Right cardiac atrium (tissue), 5 donors: ENCODE measurements at regions not wholly inside any gene's neighbourhood (a gene's known extent, or its start where the extent isn't known, plus 50 kb on each side); places are given as distances from the start of the nearest gene placed in this dataset.

Experiments
- ATAC-seq, 2 donors: fragments of 200-7000 bp; cut with Tn5 transposase; one replicate each; pipeline versions ENCODE4 v1.8.0 to v1.9.1; 2020; ENCODE audit warnings: moderate library complexity in 2 of 2, mild to moderate bottlenecking in 1 of 2
- DNase-seq, 3 donors: peaks; one replicate each; pipeline ENCODE4 v3.0.0-alpha.2; 2020
- H3K27ac ChIP-seq: one replicate; pipeline ENCODE4 v1.5.1; 2013; ENCODE audit warnings: mild to moderate bottlenecking, low read length, control low read depth, moderate library complexity
- H3K27me3 ChIP-seq: one replicate; pipeline ENCODE4 v1.6.1; 2013; ENCODE audit not compliant: control insufficient read depth, insufficient read depth
- H3K4me1 ChIP-seq: one replicate; pipeline ENCODE4 v1.6.1; 2013; ENCODE audit warnings: low read length; ENCODE audit not compliant: control insufficient read depth, insufficient read depth
- H3K4me3 ChIP-seq: one replicate; pipeline ENCODE4 v1.5.1; 2013; ENCODE audit warnings: low read length, control low read depth
- H3K9me3 ChIP-seq: one replicate; pipeline ENCODE4 v1.6.1; 2013; ENCODE audit warnings: low read length; ENCODE audit not compliant: control insufficient read depth
- WGBS: extraction: QIAGEN DNeasy Blood & Tissue Kit; methylation state at CpG from one replicate; pipeline ENCODE4 v1.1.7; 2013; 5-methylcytosine and 5-hydroxymethylcytosine counted together
- intact Hi-C, 4 donors: fragments of 100-400 bp; cut with DNase I; formaldehyde crosslinking; loops; one replicate each; pipeline versions ENCODE4 v1.11.0 to v1.14.0; 2022 to 2023
- donor health status: healthy with polysubstance abuse.
- donor health status: DM: no; HTN: yes; CAD: no.
- donor health status: DM: no; HTN: no; CAD: no.
- donor health status: DM: no; HTN: yes; CAD: no; lungs with severe emphysema.
- donor health status: DM: yes; HTN: yes; CAD: no.

GRCh38 chr2:8265476-8266226 lies 416.2 kb upstream of the ID2 start:
- Histone ChIP-seq H3K27me3 (no peaks in the 10 kb centered on the region), H3K9me3 (no peaks in the 10 kb centered on the region), H3K4me1 (peaks cover 4% of the 10 kb centered on the region), H3K4me3 (no peak overlapping the region), H3K27ac (no peak overlapping the region)
- ATAC-seq, result no peak
- 83% methylated on average over 5 of the region's 5 CpGs for WGBS
- DNase-seq, result no peak
- intact Hi-C loops, result no loop called here

DNA sequence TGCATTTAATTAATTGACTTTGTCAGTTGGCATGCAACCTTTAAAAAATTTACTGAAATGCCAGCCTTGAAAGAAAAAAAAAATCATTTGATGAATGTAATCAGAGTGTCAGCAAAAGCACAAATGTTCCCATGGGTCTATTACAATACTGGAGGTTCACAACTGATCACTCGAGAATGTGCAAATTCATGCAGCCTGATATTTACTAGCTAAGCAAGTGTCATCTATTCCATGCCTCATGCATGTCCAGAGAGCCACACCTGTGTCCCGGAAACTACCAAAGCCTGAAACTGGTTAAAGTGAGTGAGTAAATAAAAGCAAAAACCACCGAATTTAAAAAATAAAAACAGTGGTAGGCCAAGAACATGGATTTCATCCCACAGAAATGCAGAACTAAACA lies 415.3 kb upstream of the ID2 start:
- WGBS, result 79% methylated on average over 3 of the region's 3 CpGs
- Histone ChIP-seq H3K4me1 (peaks cover 4% of the 10 kb centered on the region), H3K27ac (no peak overlapping the region), H3K9me3 (no peaks in the 10 kb centered on the region), H3K27me3 (no peaks in the 10 kb centered on the region), H3K4me3 (no peak overlapping the region)
- ATAC-seq (no peak), DNase-seq (no peak)
- intact Hi-C loops, result no loop called here

- peaks cover 4% of the 10 kb centered on the region for H3K4me1 ChIP-seq
- no peaks in the 10 kb centered on the region for H3K9me3 ChIP-seq
- ATAC-seq (peak in 1 of 2 donors; percentile 60), DNase-seq (no peak)
- intact Hi-C loops, result no loop called here
- H3K4me3 ChIP-seq, result no peak overlapping the region
- H3K27me3 ChIP-seq, result no peaks in the 10 kb centered on the region
- 92% methylated on average over 3 of the region's 3 CpGs for whole genome bisulfite sequencing
- no peak overlapping the region for H3K27ac ChIP-seq
Measured at GRCh38 chr2:8267048-8267447, 414.8 kb upstream of the ID2 start.

- 61% methylated on average over 3 of the region's 3 CpGs for WGBS
- Histone ChIP-seq H3K4me1 (peaks cover 4% of the 10 kb centered on the region), H3K9me3 (no peaks in the 10 kb centered on the region), H3K27me3 (no peaks in the 10 kb centered on the region), H3K4me3 (no peak overlapping the region), H3K27ac (no peak overlapping the region)
- ATAC-seq (peak; percentile 66 to 84), DNase-seq (peak in 1 of 3 donors; percentile 65)
- intact Hi-C loops, result no loop called here
Measured at GRCh38 chr2:8267721-8268120, 414.1 kb upstream of the ID2 start.

DNA sequence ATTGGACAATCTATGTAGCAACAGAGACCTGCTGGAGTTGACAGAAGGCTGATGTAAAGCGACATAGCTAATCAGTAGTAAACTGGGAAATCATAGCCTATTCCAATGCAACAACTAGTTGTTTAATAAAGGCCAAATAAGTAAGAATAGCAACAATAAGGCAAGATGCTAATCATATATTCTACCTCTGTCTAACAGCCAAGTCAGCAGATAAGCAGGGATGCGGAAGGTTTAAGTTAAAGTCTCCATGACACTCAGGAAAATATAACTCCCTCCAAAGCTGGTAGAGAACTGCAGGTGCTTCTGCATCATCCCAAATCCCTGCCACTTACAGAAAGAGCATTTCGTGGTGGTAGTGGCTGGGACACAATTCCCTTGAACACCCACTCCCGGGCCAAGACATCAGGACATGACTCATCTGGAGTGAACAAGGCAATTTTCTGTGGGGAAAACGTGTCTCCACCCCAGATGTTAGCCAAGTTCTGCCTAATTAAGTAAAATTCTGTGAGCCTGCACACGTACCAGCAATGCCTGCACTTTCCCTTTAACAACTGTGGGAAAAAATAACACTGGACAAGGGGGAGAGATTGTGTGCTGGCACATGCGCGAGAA lies 413.6 kb upstream of the ID2 start:
- ATAC-seq, result peak; percentile 88

DNA sequence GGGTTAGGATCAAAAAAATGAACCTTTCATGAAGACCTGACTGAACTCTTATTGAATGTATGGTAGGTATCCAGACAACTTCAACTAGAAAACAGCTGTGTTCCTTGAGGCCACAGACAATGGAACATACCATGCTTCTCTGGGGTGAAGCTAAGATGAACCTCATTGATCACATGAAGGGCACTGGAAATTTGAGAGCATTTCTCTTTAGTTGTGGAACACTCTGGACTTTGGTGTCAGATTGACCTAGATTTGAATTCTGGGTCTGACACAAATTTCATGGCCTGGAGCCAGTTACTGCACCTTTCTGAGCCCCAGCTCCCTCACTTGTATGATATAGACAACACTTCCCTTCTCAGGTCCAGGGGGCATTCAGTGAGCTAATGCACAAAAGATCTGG lies 411.2 kb upstream of the ID2 start:
- Histone ChIP-seq H3K4me3 (no peak overlapping the region), H3K27ac (no peak overlapping the region), H3K27me3 (no peaks in the 10 kb centered on the region), H3K4me1 (peaks cover 4% of the 10 kb centered on the region), H3K9me3 (no peaks in the 10 kb centered on the region)
- intact Hi-C loops, result no loop called here
- no peak for ATAC-seq
- no peak for DNase-seq

More for the DNA sequence above, 413.6 kb upstream of the ID2 start:
- H3K4me1 ChIP-seq, result peaks cover 4% of the 10 kb centered on the region
- no peak overlapping the region for H3K4me3 ChIP-seq
- 50% methylated on average over 8 of the region's 8 CpGs for WGBS
- intact Hi-C loops, result no loop called here
- no peaks in the 10 kb centered on the region for H3K27me3 ChIP-seq
- no peak overlapping the region for H3K27ac ChIP-seq
- peak; percentile 64 to 78 (median 69) for DNase-seq
- no peaks in the 10 kb centered on the region for H3K9me3 ChIP-seq

DNA sequence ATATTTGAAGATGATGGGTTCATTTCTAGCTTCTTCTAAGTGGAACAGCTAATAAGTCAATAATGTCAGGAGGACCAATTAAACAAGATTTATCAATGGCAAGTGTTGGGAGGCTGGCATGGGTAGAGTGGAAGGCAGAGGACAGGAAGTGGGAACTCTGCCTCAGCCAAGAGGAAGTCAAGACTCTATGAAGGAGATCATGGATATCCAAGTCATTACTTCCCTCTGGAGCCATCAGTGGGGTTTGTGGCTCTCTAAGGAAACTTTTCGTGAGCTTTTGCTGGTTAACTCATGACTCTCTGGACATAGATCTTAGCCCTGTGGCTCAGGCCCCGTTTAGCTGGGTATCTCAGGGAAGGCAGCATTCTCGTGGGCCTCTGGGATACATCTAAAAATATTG lies 410.4 kb upstream of the ID2 start:
- ATAC-seq, result no peak
- 90% methylated on average over 3 of the region's 3 CpGs for WGBS
- Histone ChIP-seq H3K4me1 (peaks cover 4% of the 10 kb centered on the region), H3K9me3 (no peaks in the 10 kb centered on the region), H3K27me3 (no peaks in the 10 kb centered on the region), H3K27ac (no peak overlapping the region), H3K4me3 (no peak overlapping the region)
- no peak for DNase-seq
- intact Hi-C loops, result no loop called here

GRCh38 chr2:8276026-8276425 lies 405.8 kb upstream of the ID2 start:
- DNase-seq (no peak), ATAC-seq (no peak)
- H3K4me3 ChIP-seq, result no peak overlapping the region
- intact Hi-C loops, result no loop called here
- no peaks in the 10 kb centered on the region for H3K27me3 ChIP-seq
- 87% methylated on average over 4 of the region's 4 CpGs for WGBS
- H3K27ac ChIP-seq, result no peak overlapping the region
- H3K9me3 ChIP-seq, result no peaks in the 10 kb centered on the region
- peaks cover 6% of the 10 kb centered on the region for H3K4me1 ChIP-seq

DNA sequence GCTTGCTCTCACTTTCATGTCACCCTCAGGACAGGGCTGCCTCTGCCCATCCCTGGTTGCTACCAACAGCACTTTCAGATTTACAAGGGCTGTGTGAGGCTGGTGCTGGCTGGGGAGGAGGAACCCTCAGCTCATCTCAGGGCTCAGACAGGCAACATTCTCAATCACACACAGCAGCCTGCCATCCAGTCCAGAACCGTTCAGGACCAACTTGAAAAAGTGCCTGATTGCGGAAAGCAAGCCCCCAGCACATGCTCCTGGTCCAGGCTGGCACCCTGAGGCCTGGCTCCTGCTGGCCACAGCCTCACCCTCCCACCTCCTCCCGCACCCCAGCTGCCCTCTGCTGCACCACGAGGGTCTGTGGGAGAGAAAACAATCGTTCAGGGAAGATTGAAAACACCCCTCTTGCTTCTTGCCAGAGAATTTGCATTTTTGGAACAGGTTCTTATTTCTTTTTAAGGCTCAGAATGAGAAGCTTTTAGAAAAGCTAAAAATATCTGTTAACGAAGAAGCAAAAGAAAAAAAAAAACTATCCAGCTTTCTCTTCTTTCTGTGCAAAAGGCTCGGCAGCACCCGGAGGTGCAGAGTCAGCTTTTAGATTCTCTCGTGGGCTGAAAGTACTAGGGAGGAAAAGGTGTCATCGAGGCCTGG lies 403.8 kb upstream of the ID2 start:
- 41% methylated on average over 10 of the region's 10 CpGs for WGBS
- Histone ChIP-seq H3K27ac (no peak overlapping the region), H3K4me1 (peaks cover 6% of the 10 kb centered on the region), H3K9me3 (no peaks in the 10 kb centered on the region), H3K27me3 (no peaks in the 10 kb centered on the region), H3K4me3 (no peak overlapping the region)
- peak; percentile 36 to 48 for ATAC-seq
- peak in 1 of 3 donors; percentile 47 for DNase-seq
- intact Hi-C loops, result no loop called here

DNA sequence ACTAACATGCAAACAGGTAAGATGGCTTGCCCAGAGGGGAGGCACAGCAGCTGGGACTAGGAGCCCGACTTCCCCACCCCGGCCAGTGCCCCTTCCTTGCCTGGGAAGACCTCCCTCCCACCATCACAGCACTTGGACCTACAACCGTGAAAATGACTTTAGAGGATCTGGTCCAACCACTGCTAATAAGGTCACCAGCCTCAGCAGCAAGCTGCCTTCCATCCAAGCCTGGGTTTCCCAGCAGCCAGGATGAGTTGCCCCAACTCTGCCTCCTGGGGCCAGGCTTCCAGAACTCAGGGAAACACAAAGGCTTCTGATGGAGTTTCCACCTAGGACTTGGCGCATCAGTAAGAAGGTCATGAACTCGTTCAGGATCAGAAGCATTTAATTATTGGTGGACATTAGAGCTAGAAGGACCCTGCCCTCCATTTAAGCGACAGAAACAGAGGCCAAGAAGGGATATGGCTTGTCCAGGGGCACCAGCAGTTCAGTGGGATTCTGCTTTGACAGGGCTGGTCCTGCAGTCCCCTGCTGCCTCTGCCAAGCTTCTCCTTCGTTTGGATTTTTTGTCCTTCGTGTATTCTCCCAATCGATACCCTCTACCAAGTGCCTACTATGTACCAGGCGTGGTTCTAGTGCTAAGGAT lies 403.0 kb upstream of the ID2 start:
- no peaks in the 10 kb centered on the region for H3K27me3 ChIP-seq
- ATAC-seq, result no peak
- 88% methylated on average over 10 of the region's 10 CpGs for WGBS
- H3K27ac ChIP-seq, result no peak overlapping the region
- H3K4me1 ChIP-seq, result peaks cover 6% of the 10 kb centered on the region
- peak in 1 of 3 donors; percentile 44 for DNase-seq
- H3K9me3 ChIP-seq, result no peaks in the 10 kb centered on the region
- intact Hi-C loops, result no loop called here
- no peak overlapping the region for H3K4me3 ChIP-seq

DNA sequence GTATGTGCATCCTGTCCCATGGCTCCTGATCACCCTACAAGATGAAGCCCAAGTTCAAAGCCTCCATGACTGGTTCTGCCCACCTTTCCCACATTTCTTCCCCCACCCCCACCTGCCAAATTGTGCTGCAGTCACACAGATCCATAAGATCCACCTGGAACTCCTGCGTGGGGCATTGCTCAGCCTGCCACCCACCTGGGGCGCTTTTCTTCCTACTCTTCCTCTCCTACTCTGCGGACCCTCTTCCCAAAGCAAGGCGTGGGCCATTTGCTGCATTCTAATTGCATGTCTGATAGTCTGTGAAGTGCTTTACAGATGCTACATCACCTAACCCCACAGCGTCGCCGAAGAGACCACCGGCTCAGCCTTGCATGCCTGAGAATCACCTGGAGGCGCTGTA lies 402.4 kb upstream of the ID2 start:
- no peak overlapping the region for H3K4me3 ChIP-seq
- WGBS, result 98% methylated on average over 9 of the region's 9 CpGs
- no peak overlapping the region for H3K27ac ChIP-seq
- DNase-seq (no peak), ATAC-seq (no peak)
- no peaks in the 10 kb centered on the region for H3K27me3 ChIP-seq
- intact Hi-C loops, result no loop called here
- H3K4me1 ChIP-seq, result peaks cover 6% of the 10 kb centered on the region
- no peaks in the 10 kb centered on the region for H3K9me3 ChIP-seq
